ENCODE measurements at regions not wholly inside any gene's neighbourhood (a gene's known extent, or its start where the extent isn't known, plus 50 kb on each side); places are given as distances from the start of the nearest gene placed in this dataset.
A peak's percentile ranks its signal among the peaks of the same experiment; 100 is the strongest.

GRCh38 chr2:7884338-7884737 lies 797.5 kb upstream of the ID2 start:
- DNase-seq (ENCODE audit: low read depth), result no peak
- no peak for TF ChIP-seq CTCF (conservative IDR thresholded peaks at IDR 0.05; ENCODE audit: low read depth, low read length)
- no peak overlapping the region for H3K4me3 ChIP-seq (ENCODE audit: low read length)

GRCh38 chr2:7886666-7887065 lies 795.2 kb upstream of the ID2 start:
- TF ChIP-seq CTCF (conservative IDR thresholded peaks at IDR 0.05; ENCODE audit: low read depth, low read length), result no peak
- H3K4me3 ChIP-seq (ENCODE audit: low read length), result no peak overlapping the region
- DNase-seq (ENCODE audit: low read depth), result no peak

- peak; percentile 45 for DNase-seq (ENCODE audit: low read depth)
- no peak for TF ChIP-seq CTCF (conservative IDR thresholded peaks at IDR 0.05; ENCODE audit: low read depth, low read length)
These were observed 794.4 kb upstream of the ID2 start for GRCh38 chr2:7887441-7887840.

GRCh38 chr2:7888876-7889275 lies 793.0 kb upstream of the ID2 start:
- no peak overlapping the region for H3K4me3 ChIP-seq (ENCODE audit: low read length)
- DNase-seq (ENCODE audit: low read depth), result no peak
- TF ChIP-seq CTCF (conservative IDR thresholded peaks at IDR 0.05; ENCODE audit: low read depth, low read length), result no peak

More at GRCh38 chr2:7887441-7887840, 794.4 kb upstream of the ID2 start:
- no peak overlapping the region for H3K4me3 ChIP-seq (ENCODE audit: low read length)

- TF ChIP-seq CTCF (conservative IDR thresholded peaks at IDR 0.05; ENCODE audit: low read depth, low read length), result no peak
- H3K4me3 ChIP-seq (ENCODE audit: low read length), result no peak overlapping the region
- DNase-seq (ENCODE audit: low read depth), result no peak
These were observed 790.5 kb upstream of the ID2 start for GRCh38 chr2:7891312-7891711.

GRCh38 chr2:7895289-7895688 lies 786.6 kb upstream of the ID2 start:
- no peak for TF ChIP-seq CTCF (conservative IDR thresholded peaks at IDR 0.05; ENCODE audit: low read depth, low read length)
- H3K4me3 ChIP-seq (ENCODE audit: low read length), result no peak overlapping the region
- no peak for DNase-seq (ENCODE audit: low read depth)

- DNase-seq (ENCODE audit: low read depth), result no peak
- TF ChIP-seq CTCF (conservative IDR thresholded peaks at IDR 0.05; ENCODE audit: low read depth, low read length), result no peak
- no peak overlapping the region for H3K4me3 ChIP-seq (ENCODE audit: low read length)
These were observed 784.8 kb upstream of the ID2 start for GRCh38 chr2:7896940-7897487.

All from retinal pigment epithelial cell (primary cell).